ENCODE measurements at regions not wholly inside any gene's neighbourhood (a gene's known extent, or its start where the extent isn't known, plus 50 kb on each side); places are given as distances from the start of the nearest gene placed in this dataset.

- Histone ChIP-seq H3K4me2 (no peak overlapping the region), H4K20me1 (no peaks in the 10 kb centered on the region), H3K9me3 (replicated peaks in 1 of 11) (peaks cover 0 to 2% (median under 1%) of the 10 kb centered on the region in 11 experiments; a peak in 12 of 22 replicates), H3K4me3 (no peak overlapping the region), H3K36me3 (no peaks in the 10 kb centered on the region), H3K27ac (no peak overlapping the region), H3K4me1 (peaks cover 0 to 10% (median 0%) of the 10 kb centered on the region in 10 experiments; a peak in 4 of 20 replicates), H3K27me3 (no peaks in the 10 kb centered on the region), H3K9ac (no peak overlapping the region)
- no peak for TF ChIP-seq Cebpa-rat (IDR thresholded peaks at IDR 0.05)
Observed at GRCh38 chr17:69815406-69815805, 259.6 kb upstream of the KCNJ16 start.

GRCh38 chr17:69818467-69818866, 256.6 kb upstream of the KCNJ16 start:
- TF ChIP-seq Cebpa-rat (IDR thresholded peaks at IDR 0.05), result no peak
- Histone ChIP-seq H4K20me1 (no peaks in the 10 kb centered on the region), H3K4me2 (no peak overlapping the region), H3K27ac (no peak overlapping the region), H3K9ac (no peak overlapping the region), H3K4me3 (no peak overlapping the region), H3K27me3 (no peaks in the 10 kb centered on the region), H3K4me1 (peaks cover 0 to 10% (median 0%) of the 10 kb centered on the region in 10 experiments; a peak in 4 of 20 replicates), H3K36me3 (peaks cover 0 to 9% (median 0%) of the 10 kb centered on the region in 11 experiments; a peak in 4 of 22 replicates), H3K9me3 (replicated peaks in 1 of 11) (peaks cover 24 to 32% (median 29%) of the 10 kb centered on the region in 11 experiments)

GRCh38 chr17:69819316-69820087, 255.5 kb upstream of the KCNJ16 start:
- H3K4me2 ChIP-seq, result peak overlapping the region in 1 of 11 experiments; percentile 19; a peak in 1 of 22 replicates
- TF ChIP-seq Cebpa-rat (IDR thresholded peaks at IDR 0.05), result no peak
- H3K27ac ChIP-seq, result no peak overlapping the region

GRCh38 chr17:69820876-69821473, 254.1 kb upstream of the KCNJ16 start:
- no peak overlapping the region for H3K4me2 ChIP-seq
- H3K9me3 ChIP-seq (replicated peaks in 1 of 11), result peaks cover 27 to 40% (median 32%) of the 10 kb centered on the region in 11 experiments
- no peaks in the 10 kb centered on the region for H4K20me1 ChIP-seq
- no peak for TF ChIP-seq Cebpa-rat (IDR thresholded peaks at IDR 0.05)
- H3K9ac ChIP-seq, result no peak overlapping the region
- H3K27me3 ChIP-seq, result no peaks in the 10 kb centered on the region
- no peak overlapping the region for H3K4me3 ChIP-seq
- H3K4me1 ChIP-seq, result peaks cover 0 to 10% (median 0%) of the 10 kb centered on the region in 10 experiments; a peak in 4 of 20 replicates
- peaks cover 0 to 9% (median 0%) of the 10 kb centered on the region in 11 experiments; a peak in 4 of 22 replicates for H3K36me3 ChIP-seq
- no peak overlapping the region for H3K27ac ChIP-seq

More at GRCh38 chr17:69819316-69820087, 255.5 kb upstream of the KCNJ16 start:
- no peak overlapping the region for H3K9ac ChIP-seq
- H3K9me3 ChIP-seq (replicated peaks in 1 of 11), result peaks cover 24 to 33% (median 30%) of the 10 kb centered on the region in 11 experiments
- no peaks in the 10 kb centered on the region for H3K27me3 ChIP-seq
- H3K4me3 ChIP-seq, result no peak overlapping the region
- H3K36me3 ChIP-seq, result peaks cover 0 to 9% (median 0%) of the 10 kb centered on the region in 11 experiments; a peak in 4 of 22 replicates
- H4K20me1 ChIP-seq, result no peaks in the 10 kb centered on the region
- H3K4me1 ChIP-seq, result peaks cover 0 to 10% (median 0%) of the 10 kb centered on the region in 10 experiments; a peak in 4 of 20 replicates

GRCh38 chr17:69822314-69822875, 252.6 kb upstream of the KCNJ16 start:
- Histone ChIP-seq H3K4me3 (no peak overlapping the region), H3K9me3 (replicated peaks in 1 of 11) (peaks cover 30 to 44% (median 37%) of the 10 kb centered on the region in 11 experiments), H3K9ac (no peak overlapping the region), H3K36me3 (peaks cover 0 to 9% (median 0%) of the 10 kb centered on the region in 11 experiments; a peak in 4 of 22 replicates), H4K20me1 (no peaks in the 10 kb centered on the region), H3K27me3 (no peaks in the 10 kb centered on the region), H3K4me2 (no peak overlapping the region), H3K4me1 (peaks cover 0 to 10% (median 0%) of the 10 kb centered on the region in 10 experiments; a peak in 4 of 20 replicates), H3K27ac (no peak overlapping the region)
- no peak for TF ChIP-seq Cebpa-rat (IDR thresholded peaks at IDR 0.05)

GRCh38 chr17:69828087-69828486, 246.9 kb upstream of the KCNJ16 start:
- no peak overlapping the region for H3K27ac ChIP-seq
- no peak for TF ChIP-seq Cebpa-rat (IDR thresholded peaks at IDR 0.05)
- peaks cover 4 to 18% (median 10%) of the 10 kb centered on the region in 11 experiments; a peak in 15 of 22 replicates for H3K9me3 ChIP-seq (replicated peaks in 1 of 11)

GRCh38 chr17:69834494-69834893, 240.5 kb upstream of the KCNJ16 start:
- no peaks in the 10 kb centered on the region for H3K36me3 ChIP-seq
- H3K27me3 ChIP-seq, result no peaks in the 10 kb centered on the region
- no peak for TF ChIP-seq Cebpa-rat (IDR thresholded peaks at IDR 0.05)
- no peak overlapping the region for H3K4me3 ChIP-seq
- no peaks in the 10 kb centered on the region for H3K4me1 ChIP-seq
- H3K4me2 ChIP-seq, result no peak overlapping the region
- H3K9ac ChIP-seq, result no peak overlapping the region
- H4K20me1 ChIP-seq, result no peaks in the 10 kb centered on the region
- no peak overlapping the region for H3K27ac ChIP-seq
- H3K9me3 ChIP-seq (replicated peaks in 1 of 11), result peaks cover 4 to 15% (median 12%) of the 10 kb centered on the region in 11 experiments; a peak in 17 of 22 replicates

More at GRCh38 chr17:69828087-69828486, 246.9 kb upstream of the KCNJ16 start:
- Histone ChIP-seq H3K4me2 (no peak overlapping the region), H3K36me3 (no peaks in the 10 kb centered on the region), H4K20me1 (no peaks in the 10 kb centered on the region), H3K27me3 (no peaks in the 10 kb centered on the region), H3K4me3 (no peak overlapping the region), H3K9ac (no peak overlapping the region), H3K4me1 (no peaks in the 10 kb centered on the region)

- Histone ChIP-seq H3K27me3 (no peaks in the 10 kb centered on the region), H3K4me2 (no peak overlapping the region; a peak in 1 of 22 replicates), H4K20me1 (no peaks in the 10 kb centered on the region), H3K9me3 (replicated peaks in 1 of 11) (peaks cover 0 to 10% (median 0%) of the 10 kb centered on the region in 11 experiments; a peak in 3 of 22 replicates), H3K27ac (no peak overlapping the region), H3K4me3 (no peak overlapping the region), H3K4me1 (peaks cover 0 to 39% (median 0%) of the 10 kb centered on the region in 10 experiments; a peak in 6 of 20 replicates), H3K36me3 (no peaks in the 10 kb centered on the region), H3K9ac (no peak overlapping the region)
- TF ChIP-seq Cebpa-rat (IDR thresholded peaks at IDR 0.05), result no peak
Observed at GRCh38 chr17:69851736-69852135, 223.3 kb upstream of the KCNJ16 start.

All from BLaER1 treated with 17β-estradiol and CSF1 and Interleukin-3, amounts not matched to agents 10 nM and 100 nM (cell line).